HG03280 (cell line): ENCODE measurements at regions not wholly inside any gene's neighbourhood (a gene's known extent, or its start where the extent isn't known, plus 50 kb on each side); places are given as distances from the start of the nearest gene placed in this dataset.

Experiments used
- ATAC-seq: cut with Tn5 transposase; IDR thresholded peaks from one replicate; pipeline ENCODE4 v1.9.1; 2021; ENCODE audit warnings: mild to moderate bottlenecking, moderate library complexity; ENCODE audit not compliant: unreplicated experiment

- ATAC-seq = no peak
These were observed 153.1 kb downstream of the PCDH17 start for GRCh38 chr13:57784633-57785032.

GRCh38 chr13:57787058-57787791 is 155.7 kb downstream of the PCDH17 start:
- no peak for ATAC-seq

GRCh38 chr13:57799624-57800023 is 168.1 kb downstream of the PCDH17 start:
- ATAC-seq = no peak

GRCh38 chr13:57813651-57814050 is 182.1 kb downstream of the PCDH17 start:
- no peak for ATAC-seq

GRCh38 chr13:57815600-57815999 is 184.1 kb downstream of the PCDH17 start:
- ATAC-seq = no peak

GRCh38 chr13:57820924-57821323 is 189.4 kb downstream of the PCDH17 start:
- no peak for ATAC-seq

- no peak for ATAC-seq
These were observed 192.2 kb downstream of the PCDH17 start for GRCh38 chr13:57823704-57824103.

GRCh38 chr13:57824121-57824520 is 192.6 kb downstream of the PCDH17 start:
- ATAC-seq = no peak

- no peak for ATAC-seq
These were observed 193.5 kb downstream of the PCDH17 start for GRCh38 chr13:57825066-57825465.

GRCh38 chr13:57829496-57829895 is 198.0 kb downstream of the PCDH17 start:
- no peak for ATAC-seq

GRCh38 chr13:57832187-57832586 is 200.6 kb downstream of the PCDH17 start:
- ATAC-seq = no peak

- no peak for ATAC-seq
These were observed 206.3 kb downstream of the PCDH17 start for GRCh38 chr13:57837801-57838200.

GRCh38 chr13:57843521-57843920 is 212.0 kb downstream of the PCDH17 start:
- no peak for ATAC-seq

- ATAC-seq = no peak
These were observed 215.1 kb downstream of the PCDH17 start for GRCh38 chr13:57846600-57847173.

- ATAC-seq = no peak
These were observed 226.4 kb downstream of the PCDH17 start for GRCh38 chr13:57857945-57858344.

GRCh38 chr13:57858376-57858775 is 226.8 kb downstream of the PCDH17 start:
- no peak for ATAC-seq

GRCh38 chr13:57862879-57863278 is 231.3 kb downstream of the PCDH17 start:
- no peak for ATAC-seq

- no peak for ATAC-seq
These were observed 234.2 kb downstream of the PCDH17 start for GRCh38 chr13:57865600-57866294.

GRCh38 chr13:57874530-57874929 is 243.0 kb downstream of the PCDH17 start:
- no peak for ATAC-seq

- ATAC-seq = no peak
These were observed 246.1 kb downstream of the PCDH17 start for GRCh38 chr13:57877601-57878000.

- ATAC-seq = no peak
These were observed 246.7 kb downstream of the PCDH17 start for GRCh38 chr13:57878291-57878690.

- ATAC-seq = no peak
These were observed 265.7 kb downstream of the PCDH17 start for GRCh38 chr13:57897225-57897624.
